Natural killer cell (primary cell): ENCODE measurements at regions not wholly inside any gene's neighbourhood (a gene's known extent, or its start where the extent isn't known, plus 50 kb on each side); places are given as distances from the start of the nearest gene placed in this dataset.
"Not testable (repeated sequence)": the region's sequence is repeated elsewhere in the genome, so short reads cannot be mapped to it uniquely, and the experiment has no call there.

ENCODE experiments used
- ATAC-seq, 3 donors: fragments of 150-1000 bp in 2 of 3; fragments of 200-7000 bp in 1 of 3; cut with Tn5 transposase; 1 replicate in 1 of 3; 2 replicates in 2 of 3; pipeline ENCODE4 v1.10.0; 2021; ENCODE audit warnings: mild to moderate bottlenecking in 2 of 3, moderate library complexity in 2 of 3
- DNase-seq, 2 donors: peaks; one replicate each; pipeline versions ENCODE4 v3.0.0 to v3.0.0-alpha.2; 2013 to 2021; ENCODE audit warnings: mixed read lengths in 1 of 2
- H3K27ac ChIP-seq: one replicate; pipeline ENCODE4 v1.5.1; 2013; ENCODE audit warnings: mild to moderate bottlenecking, low read length
- H3K27me3 ChIP-seq: one replicate; pipeline ENCODE4 v1.6.1; 2013; ENCODE audit warnings: low read length; ENCODE audit not compliant: control insufficient read depth, insufficient read depth
- H3K36me3 ChIP-seq: one replicate; pipeline ENCODE4 v1.6.1; 2013; ENCODE audit warnings: low read length; ENCODE audit not compliant: control insufficient read depth, insufficient read depth
- H3K4me1 ChIP-seq: one replicate; pipeline ENCODE4 v1.6.1; 2013; ENCODE audit warnings: low read length; ENCODE audit not compliant: control insufficient read depth, insufficient read depth
- H3K4me3 ChIP-seq: one replicate; pipeline ENCODE4 v1.5.1; 2013; ENCODE audit warnings: low read length
- H3K9me3 ChIP-seq: one replicate; pipeline ENCODE4 v1.6.1; 2013; ENCODE audit warnings: low read length; ENCODE audit not compliant: control insufficient read depth, insufficient read depth
- H3K27ac Mint-ChIP-seq, 2 donors: one replicate each; pipeline ENCODE4 v1.8.0; 2022; ENCODE audit warnings: mild to moderate bottlenecking in 2 of 2, mixed read lengths in 2 of 2, moderate library complexity in 1 of 2
- H3K27me3 Mint-ChIP-seq, 2 donors: one replicate each; pipeline ENCODE4 v1.8.0; 2022; ENCODE audit warnings: low read depth in 2 of 2, mixed read lengths in 2 of 2
- H3K36me3 Mint-ChIP-seq: one replicate; pipeline ENCODE4 v1.8.0; 2022; ENCODE audit warnings: mixed read lengths
- H3K4me1 Mint-ChIP-seq, 2 donors: one replicate each; pipeline ENCODE4 v1.8.0; 2022; ENCODE audit warnings: mixed read lengths in 2 of 2
- H3K4me3 Mint-ChIP-seq: one replicate; pipeline ENCODE4 v1.8.0; 2022; ENCODE audit warnings: mild to moderate bottlenecking, moderate library complexity, mixed read lengths
- H3K9me3 Mint-ChIP-seq, 2 donors: one replicate each; pipeline ENCODE4 v1.8.0; 2022; ENCODE audit warnings: mixed read lengths in 2 of 2
- CTCF ChIP-seq: fragments of 200-600 bp; IDR thresholded peaks from one replicate; pipeline ENCODE4 v1.8.0; 2022; ENCODE audit warnings: antibody characterized with exemption
- WGBS: methylation state at CpG from one replicate; pipeline ENCODE4 v1.1.7; 2013; ENCODE audit warnings: missing lambda C conversion rate; ENCODE audit not compliant: insufficient coverage; 5-methylcytosine and 5-hydroxymethylcytosine counted together
- intact Hi-C: fragments of 100-400 bp; cut with micrococcal nuclease; formaldehyde crosslinking; loops from one replicate; pipeline ENCODE4 v1.14.2; 2022

- H3K36me3 Mint-ChIP-seq, result peaks cover 18% of the 10 kb centered on the region
- H3K27ac ChIP-seq, result no peak overlapping the region
- no peak overlapping the region for H3K4me3 ChIP-seq
- DNase-seq (no peak), ATAC-seq (no peak)
- no peaks in the 10 kb centered on the region for H3K27me3 Mint-ChIP-seq
- no peak for TF ChIP-seq CTCF
- H3K27me3 ChIP-seq, result no peaks in the 10 kb centered on the region
- no peaks in the 10 kb centered on the region for H3K4me1 Mint-ChIP-seq
- H3K27ac Mint-ChIP-seq, result no peak overlapping the region
- intact Hi-C loops, result no loop called here
- peaks cover 17% of the 10 kb centered on the region for H3K9me3 ChIP-seq
- H3K9me3 Mint-ChIP-seq, result peaks cover 20 to 32% of the 10 kb centered on the region in 2 donors
- H3K4me3 Mint-ChIP-seq, result no peak overlapping the region
- WGBS, result 64% methylated on average over 4 of the region's 4 CpGs
- no peaks in the 10 kb centered on the region for H3K4me1 ChIP-seq
- H3K36me3 ChIP-seq, result no peaks in the 10 kb centered on the region
These were observed 570.6 kb upstream of the ROBO1 start for GRCh38 chr3:80338366-80338765.

GRCh38 chr3:80334534-80334933 lies 566.7 kb upstream of the ROBO1 start:
- H3K27ac Mint-ChIP-seq, result no peak overlapping the region
- Histone ChIP-seq H3K9me3 (peaks cover 14% of the 10 kb centered on the region), H3K36me3 (no peaks in the 10 kb centered on the region), H3K4me1 (no peaks in the 10 kb centered on the region), H3K4me3 (no peak overlapping the region), H3K27ac (no peak overlapping the region), H3K27me3 (no peaks in the 10 kb centered on the region)
- H3K4me1 Mint-ChIP-seq, result no peaks in the 10 kb centered on the region
- no peak for DNase-seq
- H3K27me3 Mint-ChIP-seq, result no peaks in the 10 kb centered on the region
- 92% methylated on average over 2 of the region's 2 CpGs for whole genome bisulfite sequencing
- intact Hi-C loops, result no loop called here
- peaks cover 8% of the 10 kb centered on the region for H3K36me3 Mint-ChIP-seq
- TF ChIP-seq CTCF, result no peak
- no peak overlapping the region for H3K4me3 Mint-ChIP-seq
- H3K9me3 Mint-ChIP-seq, result peaks cover 12 to 18% of the 10 kb centered on the region in 2 donors
- ATAC-seq, result no peak

- no CpG with 5 or more reads among the region's 1 CpG for WGBS
- H3K4me3 Mint-ChIP-seq, result no peak overlapping the region
- no peak overlapping the region for H3K27ac ChIP-seq
- H3K4me1 ChIP-seq, result no peaks in the 10 kb centered on the region
- H3K27me3 Mint-ChIP-seq, result no peaks in the 10 kb centered on the region
- intact Hi-C loops, result no loop called here
- no peak overlapping the region for H3K27ac Mint-ChIP-seq
- no peaks in the 10 kb centered on the region for H3K27me3 ChIP-seq
- peaks cover 7% of the 10 kb centered on the region for H3K36me3 Mint-ChIP-seq
- ATAC-seq (no peak), DNase-seq (no peak)
- H3K9me3 ChIP-seq, result no peaks in the 10 kb centered on the region
- peaks cover 10 to 20% of the 10 kb centered on the region in 2 donors for H3K9me3 Mint-ChIP-seq
- H3K4me1 Mint-ChIP-seq, result no peaks in the 10 kb centered on the region
- H3K4me3 ChIP-seq, result no peak overlapping the region
- H3K36me3 ChIP-seq, result no peaks in the 10 kb centered on the region
- TF ChIP-seq CTCF, result no peak
These were observed 563.8 kb upstream of the ROBO1 start for GRCh38 chr3:80331494-80332170.

- not testable (repeated sequence) for H3K27ac Mint-ChIP-seq
These were observed 546.7 kb upstream of the ROBO1 start for GRCh38 chr3:80314541-80314940.

More at GRCh38 chr3:80314541-80314940, 546.7 kb upstream of the ROBO1 start:
- ATAC-seq, DNase-seq, H3K4me1 Mint-ChIP-seq, H3K36me3 ChIP-seq, H3K4me3 ChIP-seq, H3K27ac ChIP-seq, H3K27me3 ChIP-seq, H3K27me3 Mint-ChIP-seq, intact Hi-C loops, H3K4me1 ChIP-seq, H3K4me3 Mint-ChIP-seq: not testable (repeated sequence)
- WGBS, result 95% methylated on average over 18 of the region's 19 CpGs
- H3K9me3 ChIP-seq, result peaks cover 18% of the 10 kb centered on the region
- H3K9me3 Mint-ChIP-seq, result peaks cover 16 to 27% of the 10 kb centered on the region in 2 donors
- H3K36me3 Mint-ChIP-seq, result peaks cover 15% of the 10 kb centered on the region
